Hepatocyte (in vitro differentiated cells): ENCODE measurements at regions not wholly inside any gene's neighbourhood (a gene's known extent, or its start where the extent isn't known, plus 50 kb on each side); places are given as distances from the start of the nearest gene placed in this dataset.
"Not testable (repeated sequence)": the region's sequence is repeated elsewhere in the genome, so short reads cannot be mapped to it uniquely, and the experiment has no call there.

Experiments used
- DNase-seq: peaks from one replicate; pipeline ENCODE4 v3.0.0-alpha.2; 2016; ENCODE audit warnings: low spot score
- H2AFZ ChIP-seq: fragments of 200-600 bp; sonication (generic); 2 replicates; pipeline ENCODE4 v1.6.0; 2016; ENCODE audit warnings: antibody characterized with exemption, mild to moderate bottlenecking
- H3K27ac ChIP-seq: fragments of 200-600 bp; sonication (generic); 2 replicates; pipeline ENCODE4 v1.5.1; 2016; ENCODE audit warnings: mild to moderate bottlenecking
- H3K27me3 ChIP-seq: fragments of 200-600 bp; sonication (generic); 2 replicates; pipeline ENCODE4 v1.6.1; 2016
- H3K36me3 ChIP-seq: fragments of 200-600 bp; sonication (generic); replicated peaks from 2 replicates; pipeline ENCODE4 v1.5.1; 2016; ENCODE audit warnings: low read depth; ENCODE audit not compliant: insufficient read depth
- H3K4me1 ChIP-seq: fragments of 200-600 bp; sonication (generic); 2 replicates; pipeline ENCODE4 v1.5.1; 2016; ENCODE audit warnings: mild to moderate bottlenecking, moderate library complexity; ENCODE audit not compliant: insufficient read depth
- H3K4me2 ChIP-seq: fragments of 200-600 bp; sonication (generic); 2 replicates; pipeline ENCODE4 v1.6.0; 2016
- H3K4me3 ChIP-seq: fragments of 200-600 bp; sonication (generic); 2 replicates; pipeline ENCODE4 v1.5.1; 2016; ENCODE audit warnings: mild to moderate bottlenecking
- H3K79me2 ChIP-seq: fragments of 200-600 bp; sonication (generic); 2 replicates; pipeline ENCODE4 v1.6.0; 2017; ENCODE audit warnings: mild to moderate bottlenecking
- H3K9me2 ChIP-seq: fragments of 200-600 bp; sonication (generic); replicated peaks from 2 replicates; pipeline ENCODE4 v1.6.0; 2017; ENCODE audit warnings: mild to moderate bottlenecking; ENCODE audit not compliant: insufficient read depth
- H3K9me3 ChIP-seq: fragments of 200-600 bp; sonication (generic); 2 replicates; pipeline ENCODE4 v1.5.1; 2016; ENCODE audit warnings: low read depth, mild to moderate bottlenecking
- H4K20me1 ChIP-seq: fragments of 200-600 bp; sonication (generic); 2 replicates; pipeline ENCODE4 v1.6.0; 2016; ENCODE audit warnings: mild to moderate bottlenecking; ENCODE audit not compliant: insufficient read depth, poor library complexity, severe bottlenecking
- EZH2 ChIP-seq: fragments of 200-600 bp; sonication (generic); IDR thresholded peaks from 2 replicates; pipeline ENCODE4 v1.6.1; 2016; ENCODE audit warnings: antibody characterized with exemption, mild to moderate bottlenecking, borderline replicate concordance
- EZH2phosphoT487 ChIP-seq: fragments of 200-600 bp; sonication (generic); IDR thresholded peaks from one replicate; pipeline ENCODE4 v1.6.1; 2018; ENCODE audit warnings: antibody characterized with exemption, mild to moderate bottlenecking, low read depth, moderate library complexity; ENCODE audit not compliant: unreplicated experiment, severe bottlenecking
- WGBS: methylation state at CpG from one replicate; pipeline ENCODE4 v1.1.6; 2016; ENCODE audit warnings: low lambda C conversion rate; ENCODE audit errors: missing lambda C conversion rate; 5-methylcytosine and 5-hydroxymethylcytosine counted together
- TF ChIP-seq, protein P1 (sequence below): fragments of 200-600 bp; sonication (generic); IDR thresholded peaks from 2 replicates; pipeline ENCODE4 v1.5.1; 2016; ENCODE audit warnings: antibody characterized with exemption, mild to moderate bottlenecking; ENCODE audit not compliant: poor library complexity

DNA sequence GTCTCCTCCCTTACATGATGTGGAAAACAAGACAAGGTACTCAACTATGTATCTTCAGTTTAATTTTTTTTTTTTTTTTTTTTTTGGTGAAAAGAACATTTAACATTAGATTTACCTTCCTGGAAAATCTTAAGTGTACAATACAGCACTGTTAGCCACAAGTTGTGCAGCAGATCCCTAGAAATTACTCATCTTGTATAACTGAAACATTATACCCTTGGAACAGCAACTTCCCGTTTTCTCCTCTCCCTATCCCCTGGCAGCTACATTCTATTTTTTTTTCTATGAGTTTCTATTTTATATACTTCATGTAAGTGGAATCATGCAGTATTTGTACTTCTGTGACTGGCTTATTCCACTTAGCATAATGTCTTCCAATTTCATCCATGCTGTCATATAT is 421.9 kb upstream of the FTMT start:
- WGBS, result 89% methylated on average over 1 of the region's 1 CpG
- no peaks in the 10 kb centered on the region for H3K4me1 ChIP-seq
- H3K27me3 ChIP-seq, result no peaks in the 10 kb centered on the region
- H3K4me2 ChIP-seq, result no peak overlapping the region
- H3K9me3 ChIP-seq, result no peaks in the 10 kb centered on the region
- no peak overlapping the region for H3K4me3 ChIP-seq
- H3K9me2 ChIP-seq, result no peaks in the 10 kb centered on the region
- H4K20me1 ChIP-seq, result no peaks in the 10 kb centered on the region
- no peaks in the 10 kb centered on the region for H3K36me3 ChIP-seq
- H3K79me2 ChIP-seq, result no peaks in the 10 kb centered on the region
- no peak for DNase-seq
- H2AFZ ChIP-seq, result no peak overlapping the region
- no peak overlapping the region for H3K27ac ChIP-seq
- no peak for TF ChIP-seq EZH2phosphoT487
- TF ChIP-seq, protein P1, sequence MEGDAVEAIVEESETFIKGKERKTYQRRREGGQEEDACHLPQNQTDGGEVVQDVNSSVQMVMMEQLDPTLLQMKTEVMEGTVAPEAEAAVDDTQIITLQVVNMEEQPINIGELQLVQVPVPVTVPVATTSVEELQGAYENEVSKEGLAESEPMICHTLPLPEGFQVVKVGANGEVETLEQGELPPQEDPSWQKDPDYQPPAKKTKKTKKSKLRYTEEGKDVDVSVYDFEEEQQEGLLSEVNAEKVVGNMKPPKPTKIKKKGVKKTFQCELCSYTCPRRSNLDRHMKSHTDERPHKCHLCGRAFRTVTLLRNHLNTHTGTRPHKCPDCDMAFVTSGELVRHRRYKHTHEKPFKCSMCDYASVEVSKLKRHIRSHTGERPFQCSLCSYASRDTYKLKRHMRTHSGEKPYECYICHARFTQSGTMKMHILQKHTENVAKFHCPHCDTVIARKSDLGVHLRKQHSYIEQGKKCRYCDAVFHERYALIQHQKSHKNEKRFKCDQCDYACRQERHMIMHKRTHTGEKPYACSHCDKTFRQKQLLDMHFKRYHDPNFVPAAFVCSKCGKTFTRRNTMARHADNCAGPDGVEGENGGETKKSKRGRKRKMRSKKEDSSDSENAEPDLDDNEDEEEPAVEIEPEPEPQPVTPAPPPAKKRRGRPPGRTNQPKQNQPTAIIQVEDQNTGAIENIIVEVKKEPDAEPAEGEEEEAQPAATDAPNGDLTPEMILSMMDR, result no peak
- TF ChIP-seq EZH2, result no peak

DNA sequence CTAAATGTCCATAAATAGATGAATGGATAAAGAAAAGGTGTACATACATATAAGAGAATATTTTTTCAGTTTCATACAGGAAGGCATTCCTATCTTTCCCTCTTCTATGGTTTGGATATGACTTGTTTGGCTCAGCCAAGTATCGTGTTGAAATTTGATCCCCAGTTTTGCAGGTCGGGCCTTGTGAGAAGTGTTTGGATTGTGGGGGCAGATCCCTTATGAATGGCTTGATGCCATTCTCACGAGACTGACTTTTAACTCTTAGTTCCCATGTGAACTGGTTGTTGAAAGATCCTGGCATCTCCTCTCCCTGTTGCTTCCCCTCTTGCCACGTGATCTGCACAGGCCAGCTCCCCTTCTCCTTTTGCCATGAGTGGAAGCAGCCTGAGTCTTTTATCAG is 421.1 kb upstream of the FTMT start:
- Histone ChIP-seq H3K4me3 (no peak overlapping the region), H3K27ac (no peak overlapping the region), H3K36me3 (no peaks in the 10 kb centered on the region), H3K9me2 (no peaks in the 10 kb centered on the region), H3K4me2 (no peak overlapping the region), H3K27me3 (no peaks in the 10 kb centered on the region), H3K4me1 (no peaks in the 10 kb centered on the region), H3K79me2 (no peaks in the 10 kb centered on the region), H4K20me1 (no peaks in the 10 kb centered on the region), H2AFZ (no peak overlapping the region), H3K9me3 (no peaks in the 10 kb centered on the region)
- WGBS, result 31% methylated on average over 4 of the region's 4 CpGs
- no peak for DNase-seq
- TF ChIP-seq, protein P1, result no peak
- TF ChIP-seq EZH2, result no peak
- TF ChIP-seq EZH2phosphoT487, result no peak

DNA sequence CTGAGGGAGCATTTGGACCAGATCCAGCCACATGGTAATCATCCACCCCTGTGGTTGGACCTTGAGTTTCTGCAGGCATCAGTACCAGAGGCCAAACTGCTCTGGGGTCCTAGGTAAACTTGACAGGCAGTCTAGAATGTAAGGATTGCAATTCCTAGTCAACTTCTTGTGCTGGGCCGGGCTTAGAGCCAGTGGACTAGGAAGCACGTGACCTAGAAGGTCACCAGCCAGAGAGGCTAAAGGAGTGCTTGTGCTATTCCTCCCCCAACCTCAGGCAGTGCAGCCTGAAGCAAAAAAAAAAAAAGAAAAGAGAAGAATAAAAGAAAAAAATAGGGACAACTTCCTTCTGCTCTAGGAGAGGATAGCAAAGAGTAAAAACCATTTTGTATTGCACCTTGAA is 406.2 kb upstream of the FTMT start:
- Histone ChIP-seq H3K9me3 (no peaks in the 10 kb centered on the region), H3K27ac (no peak overlapping the region), H2AFZ (no peak overlapping the region), H3K36me3 (no peaks in the 10 kb centered on the region), H3K79me2 (no peaks in the 10 kb centered on the region), H4K20me1 (no peaks in the 10 kb centered on the region), H3K4me3 (no peak overlapping the region), H3K27me3 (no peaks in the 10 kb centered on the region), H3K4me2 (no peak overlapping the region), H3K9me2 (no peaks in the 10 kb centered on the region), H3K4me1 (no peaks in the 10 kb centered on the region)
- no peak for DNase-seq
- WGBS, result 86% methylated on average over 2 of the region's 2 CpGs
- TF ChIP-seq, protein P1, result no peak
- TF ChIP-seq EZH2, result no peak
- no peak for TF ChIP-seq EZH2phosphoT487

DNA sequence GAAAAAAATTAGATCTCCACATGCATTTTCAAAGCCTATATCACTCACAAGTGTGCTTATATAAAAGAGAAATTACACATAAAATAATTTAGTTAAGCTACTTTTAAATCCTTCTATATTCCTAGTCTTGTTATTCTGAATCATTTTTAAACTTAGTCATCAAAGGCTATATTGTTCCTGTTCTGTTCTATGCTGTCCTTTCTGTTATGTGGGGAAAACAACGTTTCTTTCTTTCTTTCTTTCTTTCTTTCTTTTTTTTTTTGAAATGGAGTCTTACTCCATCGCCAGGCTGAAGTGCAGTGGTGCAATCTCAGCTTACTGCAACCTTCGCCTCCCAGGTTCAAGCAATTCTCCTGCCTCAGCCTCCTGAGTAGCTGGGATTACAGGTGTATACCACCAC is 389.2 kb upstream of the FTMT start:
- no peaks in the 10 kb centered on the region for H3K79me2 ChIP-seq
- no peak overlapping the region for H3K27ac ChIP-seq
- no peaks in the 10 kb centered on the region for H4K20me1 ChIP-seq
- H3K4me2 ChIP-seq, result no peak overlapping the region
- H3K9me3 ChIP-seq, result no peaks in the 10 kb centered on the region
- TF ChIP-seq EZH2, result no peak
- TF ChIP-seq, protein P1, result no peak
- TF ChIP-seq EZH2phosphoT487, result no peak
- H3K36me3 ChIP-seq, result no peaks in the 10 kb centered on the region
- 71% methylated on average over 2 of the region's 3 CpGs for WGBS
- no peak overlapping the region for H2AFZ ChIP-seq
- no peaks in the 10 kb centered on the region for H3K4me1 ChIP-seq
- H3K4me3 ChIP-seq, result no peak overlapping the region
- H3K9me2 ChIP-seq, result no peaks in the 10 kb centered on the region
- no peaks in the 10 kb centered on the region for H3K27me3 ChIP-seq
- DNase-seq, result no peak

DNA sequence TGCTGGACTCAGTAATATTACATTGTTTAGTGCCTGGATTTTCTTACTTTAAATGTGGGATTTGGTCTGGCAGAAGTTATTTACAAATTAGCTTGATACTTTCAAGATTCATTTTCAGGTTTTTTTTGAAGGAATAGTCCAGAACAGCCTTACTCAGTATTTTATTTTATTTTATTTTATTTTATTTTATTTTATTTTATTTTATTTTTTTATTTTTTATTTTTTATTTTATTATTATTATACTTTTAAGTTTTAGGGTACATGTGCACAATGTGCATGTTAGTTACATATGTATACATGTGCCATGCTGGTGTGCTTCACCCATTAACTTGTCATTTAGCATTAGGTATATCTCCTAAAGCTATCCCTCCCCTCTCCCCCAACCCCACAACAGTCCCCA is 380.5 kb upstream of the FTMT start:
- H3K27me3 ChIP-seq, DNase-seq, H3K4me1 ChIP-seq, H2AFZ ChIP-seq, H3K79me2 ChIP-seq, H3K27ac ChIP-seq, H4K20me1 ChIP-seq, H3K4me2 ChIP-seq, H3K9me2 ChIP-seq, H3K9me3 ChIP-seq, H3K4me3 ChIP-seq, H3K36me3 ChIP-seq: not testable (repeated sequence)
